HCT116 (cell line): ENCODE measurements at regions not wholly inside any gene's neighbourhood (a gene's known extent, or its start where the extent isn't known, plus 50 kb on each side); places are given as distances from the start of the nearest gene placed in this dataset.

ENCODE experiments used
- ATAC-seq: fragments of 200-7000 bp; cut with Tn5 transposase; 2 replicates; pipeline ENCODE4 v1.9.1; 2020; ENCODE audit warnings: mild to moderate bottlenecking, moderate library complexity
- BruUV-seq: library from RNA; stranded (reverse); fragments of 400-500 nt; replicated peaks from 2 replicates; lab custom pipeline; 2021; lab: Mats Ljungman, UMichigan
- CTCF ChIA-PET: fragments of 300-600 bp; sonication (Branson Sonifier 250); formaldehyde crosslinking; loops from one replicate; lab custom pipeline; 2021; ENCODE audit warnings: antibody characterized with exemption; lab: Charles Lee
- POLR2A ChIA-PET: fragments of 300-600, 350-600 bp; sonication (Branson Sonifier 250); formaldehyde crosslinking; loops from one replicate; lab custom pipeline; 2021; ENCODE audit warnings: antibody characterized with exemption; lab: Charles Lee
- RAD21 ChIA-PET, 2 experiments: fragments of 300-600 bp; sonication (Branson Sonifier 250); formaldehyde crosslinking; loops; one replicate each; lab custom pipeline; 2023; ENCODE audit warnings: low total read pairs in 2 of 2; ENCODE audit not compliant: uncharacterized antibody in 2 of 2, unreplicated experiment in 2 of 2, low non-redundant PET in 1 of 2; lab: Charles Lee
- DNase-seq: peaks from one replicate; pipeline ENCODE4 v3.0.0-alpha.2; 2010; ENCODE audit warnings: low read depth, low spot score
- H2AFZ ChIP-seq: fragments of 200-600 bp; shearing (Covaris generic), sonication (generic); 2 replicates; pipeline ENCODE4 v1.6.1; 2017; ENCODE audit warnings: low read depth, mixed run types, mixed read lengths, antibody characterized with exemption, low read length; ENCODE audit not compliant: poor library complexity, severe bottlenecking
- H3K27ac ChIP-seq: 2 replicates; pipeline ENCODE4 v1.5.1; 2012; ENCODE audit warnings: low read depth, low read length
- H3K27me3 ChIP-seq: fragments of 200-600 bp; sonication (generic); 2 replicates; pipeline ENCODE4 v1.6.1; 2016; ENCODE audit warnings: mixed run types, low read length, mixed read lengths; ENCODE audit not compliant: insufficient read depth
- H3K36me3 ChIP-seq, 2 experiments: fragments of 200-500 bp in 1 of 2; fragments of 200-600 bp in 1 of 2; sonication (Bioruptor generic) in 1 of 2; sonication (generic) in 1 of 2; 2 replicates each; pipeline versions ENCODE4 v1.5.1 to v1.6.1; 2014 to 2016; ENCODE audit warnings: low read length in 2 of 2, inconsistent platforms in 1 of 2, mixed read lengths in 1 of 2, mixed run types in 1 of 2; ENCODE audit not compliant: insufficient read depth in 2 of 2, control insufficient read depth in 1 of 2
- H3K4me1 ChIP-seq, 2 experiments: fragments of 200-600 bp in 1 of 2; sonication (generic) in 1 of 2; 2 replicates each; pipeline versions ENCODE4 v1.5.1 to v1.6.1; 2012 to 2017; ENCODE audit warnings: low read length in 2 of 2, inconsistent platforms in 1 of 2, mild to moderate bottlenecking in 1 of 2, mixed read lengths in 1 of 2, mixed run types in 1 of 2, moderate library complexity in 1 of 2; ENCODE audit not compliant: insufficient read depth in 2 of 2, control insufficient read depth in 1 of 2
- H3K4me2 ChIP-seq: fragments of 200-600 bp; sonication (generic); 2 replicates; pipeline ENCODE4 v1.6.1; 2017; ENCODE audit warnings: mixed run types, low read length, mixed read lengths
- H3K4me3 ChIP-seq, 2 experiments: fragments of 200-600 bp in 1 of 2; sonication (generic) in 1 of 2; replicated peaks in 1 of 2; 2 replicates each; pipeline ENCODE4 v1.5.1; 2011 to 2016; ENCODE audit warnings: low read length in 2 of 2, control low read depth in 1 of 2, low read depth in 1 of 2, mild to moderate bottlenecking in 1 of 2, mixed read lengths in 1 of 2, mixed run types in 1 of 2
- H3K79me2 ChIP-seq: fragments of 200-600 bp; sonication (generic); 2 replicates; pipeline ENCODE4 v1.6.1; 2017; ENCODE audit warnings: mild to moderate bottlenecking, mixed run types, low read length, moderate library complexity, mixed read lengths; ENCODE audit not compliant: insufficient read depth
- H3K9ac ChIP-seq: fragments of 200-600 bp; sonication (generic); 2 replicates; pipeline ENCODE4 v1.6.1; 2016; ENCODE audit warnings: low read length, mixed read lengths
- H3K9me2 ChIP-seq: fragments of 200-600 bp; sonication (generic), shearing (Covaris generic); 2 replicates; pipeline ENCODE4 v1.6.1; 2017; ENCODE audit warnings: mixed run types, mild to moderate bottlenecking, moderate library complexity; ENCODE audit not compliant: insufficient read depth
- H3K9me3 ChIP-seq, 2 experiments: fragments of 200-500 bp in 1 of 2; fragments of 200-600 bp in 1 of 2; sonication (Bioruptor generic) in 1 of 2; sonication (generic) in 1 of 2; 2 replicates each; pipeline ENCODE4 v1.6.1; 2014 to 2017; ENCODE audit warnings: low read length in 2 of 2, mixed read lengths in 2 of 2, inconsistent platforms in 1 of 2, low read depth in 1 of 2, mild to moderate bottlenecking in 1 of 2, mixed run types in 1 of 2, moderate library complexity in 1 of 2; ENCODE audit not compliant: control insufficient read depth in 1 of 2, insufficient read depth in 1 of 2
- H4K20me1 ChIP-seq: fragments of 200-600 bp; sonication (generic), shearing (Covaris generic); 2 replicates; pipeline ENCODE4 v1.6.1; 2017; ENCODE audit warnings: mixed run types, mild to moderate bottlenecking, moderate library complexity; ENCODE audit not compliant: insufficient read depth
- ATF3 ChIP-seq: IDR thresholded peaks from 2 replicates; pipeline ENCODE4 v1.6.1; 2012
- CBX3 ChIP-seq: IDR thresholded peaks from 2 replicates; pipeline ENCODE4 v1.6.1; 2012; ENCODE audit warnings: low read depth
- CEBPB ChIP-seq: IDR thresholded peaks from 2 replicates; pipeline ENCODE4 v1.6.1; 2012; ENCODE audit warnings: low read depth
- ELF1 ChIP-seq: IDR thresholded peaks from 2 replicates; pipeline ENCODE4 v1.6.1; 2012; ENCODE audit warnings: low read depth, borderline replicate concordance
- EZH2 ChIP-seq: fragments of 200-600 bp; sonication (generic); IDR thresholded peaks from 2 replicates; pipeline ENCODE4 v1.6.1; 2017; ENCODE audit warnings: antibody characterized with exemption, mixed run types
- FOSL1 ChIP-seq: IDR thresholded peaks from 2 replicates; pipeline ENCODE4 v1.6.1; 2012; ENCODE audit warnings: low read depth
- POLR2A ChIP-seq: IDR thresholded peaks from 2 replicates; pipeline ENCODE4 v1.7.0; 2011; ENCODE audit warnings: borderline replicate concordance; ENCODE audit not compliant: insufficient read depth, insufficient read length; ENCODE audit errors: extremely low read depth
- SP1 ChIP-seq: IDR thresholded peaks from 2 replicates; pipeline ENCODE4 v1.6.1; 2012; ENCODE audit warnings: low read depth
- SRF ChIP-seq: IDR thresholded peaks from 2 replicates; pipeline ENCODE4 v1.6.1; 2012; ENCODE audit warnings: low read depth
- TCF7L2 ChIP-seq: IDR thresholded peaks from 2 replicates; pipeline ENCODE4 v1.7.0; 2011; ENCODE audit warnings: borderline replicate concordance, inconsistent platforms; ENCODE audit not compliant: insufficient read depth, insufficient read length; ENCODE audit errors: extremely low read depth
- YY1 ChIP-seq: IDR thresholded peaks from 2 replicates; pipeline ENCODE4 v1.6.1; 2011; ENCODE audit warnings: low read length, low read depth, moderate library complexity, mild to moderate bottlenecking; ENCODE audit not compliant: insufficient replicate concordance; ENCODE audit errors: extremely low read depth
- ZNF274 ChIP-seq: fragments of 200-500 bp; sonication (Bioruptor generic); IDR thresholded peaks from 2 replicates; pipeline ENCODE4 v1.6.1; 2014; ENCODE audit warnings: mild to moderate bottlenecking, low read depth, low read length, inconsistent platforms
- intact Hi-C: fragments of 100-400 bp; cut with micrococcal nuclease; formaldehyde crosslinking; loops from 2 replicates; pipeline ENCODE4 v1.10.0; 2022
- TF ChIP-seq, protein P1 (sequence below): IDR thresholded peaks from 2 replicates; pipeline ENCODE4 v1.6.1; 2012
- TF ChIP-seq, protein P2 (sequence below): IDR thresholded peaks from 2 replicates; pipeline ENCODE4 v1.6.1; 2012; ENCODE audit warnings: low read depth
- TF ChIP-seq, protein P3 (sequence below): IDR thresholded peaks from 2 replicates; pipeline ENCODE4 v1.6.1; 2011; ENCODE audit warnings: mild to moderate bottlenecking, low read length, moderate library complexity; ENCODE audit not compliant: insufficient replicate concordance; ENCODE audit errors: extremely low read depth

- RAD21 ChIA-PET: interaction anchor here in 1 of 2 experiments (1.2 kb wide), 1 partner anchor 326 kb away, joined by 3 read pairs; no protein-coding TSS in a partner anchor
- Histone ChIP-seq H3K9ac (no peak overlapping the region), H3K79me2 (no peaks in the 10 kb centered on the region), H3K9me2 (no peaks in the 10 kb centered on the region), H3K4me2 (no peak overlapping the region), H3K27me3 (peaks cover 5% of the 10 kb centered on the region; the same call in 1 of the 2 replicates), H4K20me1 (no peaks in the 10 kb centered on the region), H3K9me3 (no peaks in the 10 kb centered on the region), H3K27ac (no peak overlapping the region), H3K4me1 (no peaks in the 10 kb centered on the region), H2AFZ (no peak overlapping the region), H3K4me3 (no peak overlapping the region), H3K36me3 (no peaks in the 10 kb centered on the region)
- ATAC-seq (no peak), DNase-seq (no peak)
- CTCF ChIA-PET: no interaction called here
- intact Hi-C loops: no loop called here
- POLR2A ChIA-PET: no interaction called here
- BruUV-seq: no TSS peak
- TF ChIP-seq EZH2 (no peak), YY1 (no peak), SRF (no peak), SP1 (no peak), CBX3 (no peak), ATF3 (no peak), TCF7L2 (no peak), FOSL1 (no peak), ELF1 (no peak), CEBPB (no peak), POLR2A (no peak), ZNF274 (no peak)
- TF ChIP-seq, protein P1, sequence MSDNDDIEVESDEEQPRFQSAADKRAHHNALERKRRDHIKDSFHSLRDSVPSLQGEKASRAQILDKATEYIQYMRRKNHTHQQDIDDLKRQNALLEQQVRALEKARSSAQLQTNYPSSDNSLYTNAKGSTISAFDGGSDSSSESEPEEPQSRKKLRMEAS: no peak
- TF ChIP-seq, protein P2, sequence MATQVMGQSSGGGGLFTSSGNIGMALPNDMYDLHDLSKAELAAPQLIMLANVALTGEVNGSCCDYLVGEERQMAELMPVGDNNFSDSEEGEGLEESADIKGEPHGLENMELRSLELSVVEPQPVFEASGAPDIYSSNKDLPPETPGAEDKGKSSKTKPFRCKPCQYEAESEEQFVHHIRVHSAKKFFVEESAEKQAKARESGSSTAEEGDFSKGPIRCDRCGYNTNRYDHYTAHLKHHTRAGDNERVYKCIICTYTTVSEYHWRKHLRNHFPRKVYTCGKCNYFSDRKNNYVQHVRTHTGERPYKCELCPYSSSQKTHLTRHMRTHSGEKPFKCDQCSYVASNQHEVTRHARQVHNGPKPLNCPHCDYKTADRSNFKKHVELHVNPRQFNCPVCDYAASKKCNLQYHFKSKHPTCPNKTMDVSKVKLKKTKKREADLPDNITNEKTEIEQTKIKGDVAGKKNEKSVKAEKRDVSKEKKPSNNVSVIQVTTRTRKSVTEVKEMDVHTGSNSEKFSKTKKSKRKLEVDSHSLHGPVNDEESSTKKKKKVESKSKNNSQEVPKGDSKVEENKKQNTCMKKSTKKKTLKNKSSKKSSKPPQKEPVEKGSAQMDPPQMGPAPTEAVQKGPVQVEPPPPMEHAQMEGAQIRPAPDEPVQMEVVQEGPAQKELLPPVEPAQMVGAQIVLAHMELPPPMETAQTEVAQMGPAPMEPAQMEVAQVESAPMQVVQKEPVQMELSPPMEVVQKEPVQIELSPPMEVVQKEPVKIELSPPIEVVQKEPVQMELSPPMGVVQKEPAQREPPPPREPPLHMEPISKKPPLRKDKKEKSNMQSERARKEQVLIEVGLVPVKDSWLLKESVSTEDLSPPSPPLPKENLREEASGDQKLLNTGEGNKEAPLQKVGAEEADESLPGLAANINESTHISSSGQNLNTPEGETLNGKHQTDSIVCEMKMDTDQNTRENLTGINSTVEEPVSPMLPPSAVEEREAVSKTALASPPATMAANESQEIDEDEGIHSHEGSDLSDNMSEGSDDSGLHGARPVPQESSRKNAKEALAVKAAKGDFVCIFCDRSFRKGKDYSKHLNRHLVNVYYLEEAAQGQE: no peak
- TF ChIP-seq, protein P3, sequence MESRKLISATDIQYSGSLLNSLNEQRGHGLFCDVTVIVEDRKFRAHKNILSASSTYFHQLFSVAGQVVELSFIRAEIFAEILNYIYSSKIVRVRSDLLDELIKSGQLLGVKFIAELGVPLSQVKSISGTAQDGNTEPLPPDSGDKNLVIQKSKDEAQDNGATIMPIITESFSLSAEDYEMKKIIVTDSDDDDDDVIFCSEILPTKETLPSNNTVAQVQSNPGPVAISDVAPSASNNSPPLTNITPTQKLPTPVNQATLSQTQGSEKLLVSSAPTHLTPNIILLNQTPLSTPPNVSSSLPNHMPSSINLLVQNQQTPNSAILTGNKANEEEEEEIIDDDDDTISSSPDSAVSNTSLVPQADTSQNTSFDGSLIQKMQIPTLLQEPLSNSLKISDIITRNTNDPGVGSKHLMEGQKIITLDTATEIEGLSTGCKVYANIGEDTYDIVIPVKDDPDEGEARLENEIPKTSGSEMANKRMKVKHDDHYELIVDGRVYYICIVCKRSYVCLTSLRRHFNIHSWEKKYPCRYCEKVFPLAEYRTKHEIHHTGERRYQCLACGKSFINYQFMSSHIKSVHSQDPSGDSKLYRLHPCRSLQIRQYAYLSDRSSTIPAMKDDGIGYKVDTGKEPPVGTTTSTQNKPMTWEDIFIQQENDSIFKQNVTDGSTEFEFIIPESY: no peak
Observed at GRCh38 chr12:22117563-22118237, 71.7 kb downstream of the CMAS start.
